CD4-positive, alpha-beta memory T cell (primary cell): ENCODE measurements at regions not wholly inside any gene's neighbourhood (a gene's known extent, or its start where the extent isn't known, plus 50 kb on each side); places are given as distances from the start of the nearest gene placed in this dataset.
"Not testable (repeated sequence)": the region's sequence is repeated elsewhere in the genome, so short reads cannot be mapped to it uniquely, and the experiment has no call there.

ENCODE experiments used
- CTCF ChIA-PET: fragments of 350-600 bp; sonication (Branson Sonifier 250); formaldehyde crosslinking; loops from one replicate; lab custom pipeline; 2021; ENCODE audit warnings: inconsistent platforms; ENCODE audit not compliant: partially characterized antibody; lab: Charles Lee
- POLR2A ChIA-PET: fragments of 350-600 bp; sonication (Branson Sonifier 250); formaldehyde crosslinking; loops from one replicate; lab custom pipeline; 2021; ENCODE audit not compliant: partially characterized antibody; lab: Charles Lee
- DNase-seq, 5 donors: peaks; one replicate each; pipeline versions ENCODE4 v3.0.0 to v3.0.0-alpha.2; 2020 to 2022; ENCODE audit warnings: mixed read lengths in 1 of 5
- H3K27ac ChIP-seq: one replicate; pipeline ENCODE4 v1.7.0; 2013; ENCODE audit warnings: low read depth, low read length
- H3K27me3 ChIP-seq: 2 replicates; pipeline ENCODE4 v1.7.0; 2013; ENCODE audit warnings: mild to moderate bottlenecking, low read length, moderate library complexity; ENCODE audit not compliant: insufficient read depth
- H3K36me3 ChIP-seq: 2 replicates; pipeline ENCODE4 v1.7.0; 2013; ENCODE audit warnings: mild to moderate bottlenecking, low read length, moderate library complexity; ENCODE audit not compliant: insufficient read depth
- H3K4me1 ChIP-seq: 2 replicates; pipeline ENCODE4 v1.7.0; 2013; ENCODE audit warnings: mild to moderate bottlenecking, low read length, moderate library complexity; ENCODE audit not compliant: insufficient read depth
- H3K4me3 ChIP-seq, 2 donors: one replicate each; pipeline ENCODE4 v1.7.0; 2013; ENCODE audit warnings: low read length in 2 of 2, mild to moderate bottlenecking in 1 of 2
- H3K9me3 ChIP-seq, 2 donors: one replicate each; pipeline ENCODE4 v1.7.0; 2013; ENCODE audit warnings: low read length in 2 of 2, control low read depth in 1 of 2; ENCODE audit not compliant: control insufficient read depth in 1 of 2
- H3K27ac Mint-ChIP-seq, 7 donors: one replicate each; pipeline ENCODE4 v1.8.0; 2020 to 2021; ENCODE audit warnings: mixed read lengths in 7 of 7, mild to moderate bottlenecking in 6 of 7, inconsistent platforms in 3 of 7, moderate library complexity in 3 of 7
- H3K27me3 Mint-ChIP-seq, 2 donors: one replicate each; pipeline ENCODE4 v1.8.0; 2020 to 2021; ENCODE audit warnings: mixed read lengths in 2 of 2
- H3K36me3 Mint-ChIP-seq, 2 donors: one replicate each; pipeline ENCODE4 v1.8.0; 2020 to 2021; ENCODE audit warnings: mixed read lengths in 2 of 2, inconsistent platforms in 1 of 2, mild to moderate bottlenecking in 1 of 2
- H3K4me1 Mint-ChIP-seq, 4 donors: one replicate each; pipeline ENCODE4 v1.8.0; 2020 to 2021; ENCODE audit warnings: mixed read lengths in 4 of 4, mild to moderate bottlenecking in 1 of 4
- H3K4me3 Mint-ChIP-seq, 8 donors: one replicate each; pipeline ENCODE4 v1.8.0; 2020 to 2021; ENCODE audit warnings: mixed read lengths in 8 of 8, mild to moderate bottlenecking in 7 of 8, moderate library complexity in 6 of 8, inconsistent platforms in 3 of 8
- H3K9me3 Mint-ChIP-seq, 8 donors: one replicate each; pipeline ENCODE4 v1.8.0; 2020 to 2021; ENCODE audit warnings: mixed read lengths in 8 of 8, mild to moderate bottlenecking in 5 of 8, inconsistent platforms in 3 of 8, moderate library complexity in 1 of 8
- intact Hi-C: fragments of 100-400 bp; cut with micrococcal nuclease; formaldehyde crosslinking; loops from one replicate; pipeline ENCODE4 v1.15.1; 2023

- H3K27me3 ChIP-seq, intact Hi-C loops, H3K4me1 Mint-ChIP-seq, DNase-seq, H3K9me3 ChIP-seq, H3K27me3 Mint-ChIP-seq, POLR2A ChIA-PET, H3K27ac ChIP-seq, H3K9me3 Mint-ChIP-seq, H3K4me1 ChIP-seq, H3K27ac Mint-ChIP-seq, H3K36me3 ChIP-seq, H3K4me3 ChIP-seq, H3K36me3 Mint-ChIP-seq, H3K4me3 Mint-ChIP-seq: not testable (repeated sequence)
- CTCF ChIA-PET: interaction anchor here (0.9 kb wide), 1 partner anchor 8 kb away, joined by 5 read pairs; no protein-coding TSS in a partner anchor
These were observed 51.6 kb upstream of the MAP4K4 start for GRCh38 chr2:101645886-101646285.

- Mint-ChIP-seq H3K9me3 (no peaks in the 10 kb centered on the region), H3K27ac (no peak overlapping the region), H3K4me1 (peaks cover 0 to 2% (median 0%) of the 10 kb centered on the region in 4 donors), H3K27me3 (no peaks in the 10 kb centered on the region), H3K36me3 (no peaks in the 10 kb centered on the region), H3K4me3 (no peak overlapping the region)
- Histone ChIP-seq H3K27me3 (no peaks in the 10 kb centered on the region), H3K36me3 (no peaks in the 10 kb centered on the region), H3K9me3 (no peaks in the 10 kb centered on the region), H3K4me3 (no peak overlapping the region), H3K4me1 (no peaks in the 10 kb centered on the region), H3K27ac (no peak overlapping the region)
- ChIA-PET CTCF (no interaction called here), POLR2A (no interaction called here)
- no peak for DNase-seq
- intact Hi-C loops: no loop called here
These were observed 52.6 kb upstream of the MAP4K4 start for GRCh38 chr2:101644842-101645383.

GRCh38 chr2:101643004-101643524 is 54.4 kb upstream of the MAP4K4 start:
- Mint-ChIP-seq H3K4me1 (no peaks in the 10 kb centered on the region), H3K9me3 (no peaks in the 10 kb centered on the region), H3K27ac (no peak overlapping the region), H3K27me3 (no peaks in the 10 kb centered on the region), H3K36me3 (no peaks in the 10 kb centered on the region), H3K4me3 (no peak overlapping the region)
- Histone ChIP-seq H3K36me3 (no peaks in the 10 kb centered on the region), H3K27ac (no peak overlapping the region), H3K4me3 (no peak overlapping the region), H3K27me3 (no peaks in the 10 kb centered on the region), H3K4me1 (no peaks in the 10 kb centered on the region), H3K9me3 (no peaks in the 10 kb centered on the region)
- intact Hi-C loops: no loop called here
- POLR2A ChIA-PET: no interaction called here
- no peak for DNase-seq
- CTCF ChIA-PET: interaction anchor here (1.3 kb wide), 1 partner anchor 124 kb away, joined by 3 read pairs; no protein-coding TSS in a partner anchor

GRCh38 chr2:101638817-101639605 is 58.5 kb upstream of the MAP4K4 start:
- no peak overlapping the region for H3K27ac ChIP-seq
- no peaks in the 10 kb centered on the region for H3K4me1 ChIP-seq
- H3K36me3 Mint-ChIP-seq: no peaks in the 10 kb centered on the region
- H3K27me3 ChIP-seq: no peaks in the 10 kb centered on the region
- H3K36me3 ChIP-seq: no peaks in the 10 kb centered on the region
- H3K27me3 Mint-ChIP-seq: no peaks in the 10 kb centered on the region
- intact Hi-C loops: no loop called here
- CTCF ChIA-PET: interaction anchor here (1.2 to 1.7 kb wide), 2 partner anchors 10 to 220 kb away, joined by 3 to 5 read pairs; no protein-coding TSS in a partner anchor
- no peaks in the 10 kb centered on the region for H3K9me3 ChIP-seq
- H3K27ac Mint-ChIP-seq: no peak overlapping the region
- H3K4me3 Mint-ChIP-seq: no peak overlapping the region
- no peaks in the 10 kb centered on the region for H3K9me3 Mint-ChIP-seq
- POLR2A ChIA-PET: no interaction called here
- no peak for DNase-seq
- H3K4me1 Mint-ChIP-seq: peaks cover 0 to 2% (median 0%) of the 10 kb centered on the region in 4 donors
- H3K4me3 ChIP-seq: no peak overlapping the region

- H3K36me3 Mint-ChIP-seq: no peaks in the 10 kb centered on the region
- Histone ChIP-seq H3K27me3 (no peaks in the 10 kb centered on the region), H3K27ac (no peak overlapping the region), H3K4me3 (no peak overlapping the region), H3K36me3 (no peaks in the 10 kb centered on the region), H3K9me3 (no peaks in the 10 kb centered on the region), H3K4me1 (no peaks in the 10 kb centered on the region)
- peaks cover 0 to 2% (median 0%) of the 10 kb centered on the region in 4 donors for H3K4me1 Mint-ChIP-seq
- ChIA-PET POLR2A (no interaction called here), CTCF (interaction anchor here (0.8 to 1.7 kb wide), 4 partner anchors 8 to 219 kb away, joined by 3 to 5 read pairs (median 4); no protein-coding TSS in a partner anchor)
- intact Hi-C loops: no loop called here
- no peaks in the 10 kb centered on the region for H3K9me3 Mint-ChIP-seq
- no peaks in the 10 kb centered on the region for H3K27me3 Mint-ChIP-seq
- H3K27ac Mint-ChIP-seq: no peak overlapping the region
- no peak overlapping the region for H3K4me3 Mint-ChIP-seq
- no peak for DNase-seq
These were observed 59.3 kb upstream of the MAP4K4 start for GRCh38 chr2:101638181-101638711.

- Mint-ChIP-seq H3K36me3 (no peaks in the 10 kb centered on the region), H3K27ac (no peak overlapping the region), H3K4me1 (peaks cover 0 to 4% (median 3%) of the 10 kb centered on the region in 4 donors), H3K27me3 (no peaks in the 10 kb centered on the region), H3K4me3 (no peak overlapping the region), H3K9me3 (no peaks in the 10 kb centered on the region)
- ChIA-PET CTCF (no interaction called here), POLR2A (no interaction called here)
- no peaks in the 10 kb centered on the region for H3K36me3 ChIP-seq
- H3K4me3 ChIP-seq: no peak overlapping the region
- H3K4me1 ChIP-seq: no peaks in the 10 kb centered on the region
- H3K27me3 ChIP-seq: no peaks in the 10 kb centered on the region
- no peak for DNase-seq
- no peak overlapping the region for H3K27ac ChIP-seq
- intact Hi-C loops: no loop called here
- H3K9me3 ChIP-seq: no peaks in the 10 kb centered on the region
These were observed 67.1 kb upstream of the MAP4K4 start for GRCh38 chr2:101630224-101630949.

- ChIA-PET POLR2A (no interaction called here), CTCF (no interaction called here)
- Histone ChIP-seq H3K27ac (no peak overlapping the region), H3K9me3 (no peaks in the 10 kb centered on the region), H3K4me3 (no peak overlapping the region), H3K4me1 (peaks cover 9% of the 10 kb centered on the region), H3K27me3 (no peaks in the 10 kb centered on the region), H3K36me3 (no peaks in the 10 kb centered on the region)
- no peak overlapping the region for H3K4me3 Mint-ChIP-seq
- peaks cover 10 to 14% (median 12%) of the 10 kb centered on the region in 4 donors for H3K4me1 Mint-ChIP-seq
- DNase-seq: no peak
- H3K27me3 Mint-ChIP-seq: no peaks in the 10 kb centered on the region
- H3K27ac Mint-ChIP-seq: no peak overlapping the region
- H3K9me3 Mint-ChIP-seq: no peaks in the 10 kb centered on the region
- intact Hi-C loops: no loop called here
- H3K36me3 Mint-ChIP-seq: no peaks in the 10 kb centered on the region
These were observed 69.5 kb upstream of the MAP4K4 start for GRCh38 chr2:101628030-101628392.
